SK-N-SH (cell line): ENCODE measurements at regions not wholly inside any gene's neighbourhood (a gene's known extent, or its start where the extent isn't known, plus 50 kb on each side); places are given as distances from the start of the nearest gene placed in this dataset.

Source experiments
- CTCF ChIP-seq: fragments of 200-600 bp; sonication (generic); IDR thresholded peaks from 2 replicates; pipeline ENCODE4 v1.6.1; 2017; ENCODE audit warnings: antibody characterized with exemption, mild to moderate bottlenecking, moderate library complexity
- MEF2A ChIP-seq: IDR thresholded peaks from 2 replicates; pipeline ENCODE4 v1.4.0; 2012; ENCODE audit warnings: low read depth, borderline replicate concordance
- POLR2AphosphoS5 ChIP-seq: IDR thresholded peaks from 2 replicates; pipeline ENCODE4 v1.6.1; 2012; ENCODE audit warnings: low read depth, low read length

GRCh38 chr16:51224317-51224716, 73.2 kb upstream of the SALL1 start:
- TF ChIP-seq MEF2A (no peak), POLR2AphosphoS5 (no peak), CTCF (no peak)
